Neutrophil (primary cell): ENCODE measurements at regions not wholly inside any gene's neighbourhood (a gene's known extent, or its start where the extent isn't known, plus 50 kb on each side); places are given as distances from the start of the nearest gene placed in this dataset.

ENCODE experiments used
- H3K27ac ChIP-seq: fragments of 200-600 bp; sonication (generic); 2 replicates; pipeline ENCODE4 v1.5.1; 2016; ENCODE audit warnings: mild to moderate bottlenecking, moderate library complexity
- H3K27me3 ChIP-seq: fragments of 200-600 bp; sonication (generic); 2 replicates; pipeline ENCODE4 v1.6.0; 2016; ENCODE audit warnings: mild to moderate bottlenecking
- H3K36me3 ChIP-seq: fragments of 200-600 bp; sonication (generic); 2 replicates; pipeline ENCODE4 v1.5.1; 2017
- H3K4me1 ChIP-seq, 2 experiments: fragments of 200-600 bp in 1 of 2; sonication (generic) in 1 of 2; 1 replicate in 1 of 2; 2 replicates in 1 of 2; pipeline versions ENCODE4 v1.5.1 to v1.6.1; 2013 to 2016; ENCODE audit warnings: low read depth in 1 of 2, low read length in 1 of 2, mild to moderate bottlenecking in 1 of 2, moderate library complexity in 1 of 2; ENCODE audit not compliant: control insufficient read depth in 1 of 2, insufficient read depth in 1 of 2
- H3K4me3 ChIP-seq, 2 experiments: fragments of 200-600 bp in 1 of 2; sonication (generic) in 1 of 2; 1 replicate in 1 of 2; 2 replicates in 1 of 2; pipeline ENCODE4 v1.5.1; 2013 to 2016; ENCODE audit warnings: low read depth in 1 of 2, low read length in 1 of 2, mild to moderate bottlenecking in 1 of 2, moderate library complexity in 1 of 2
- H3K9me3 ChIP-seq: fragments of 200-600 bp; sonication (generic); 2 replicates; pipeline ENCODE4 v1.5.1; 2016
- CTCF ChIP-seq: fragments of 200-600 bp; sonication (generic); IDR thresholded peaks from 2 replicates; pipeline ENCODE4 v1.5.1; 2016; ENCODE audit warnings: antibody characterized with exemption

- H3K36me3 ChIP-seq: no peaks in the 10 kb centered on the region
Observed at GRCh38 chr22:49406879-49407587, 420.6 kb downstream of the BRD1 start.

GRCh38 chr22:49406047-49406650 lies 421.5 kb downstream of the BRD1 start:
- Histone ChIP-seq H3K9me3 (no peaks in the 10 kb centered on the region), H3K4me3 (no peak overlapping the region), H3K27ac (no peak overlapping the region), H3K27me3 (peaks cover 10% of the 10 kb centered on the region), H3K36me3 (no peaks in the 10 kb centered on the region), H3K4me1 (no peaks in the 10 kb centered on the region)
- no peak for TF ChIP-seq CTCF

More at GRCh38 chr22:49406879-49407587, 420.6 kb downstream of the BRD1 start:
- no peak overlapping the region for H3K4me3 ChIP-seq
- H3K9me3 ChIP-seq: no peaks in the 10 kb centered on the region
- H3K4me1 ChIP-seq: no peaks in the 10 kb centered on the region
- TF ChIP-seq CTCF: no peak
- no peak overlapping the region for H3K27ac ChIP-seq
- peaks cover 10% of the 10 kb centered on the region for H3K27me3 ChIP-seq

GRCh38 chr22:49405590-49405989 lies 422.1 kb downstream of the BRD1 start:
- Histone ChIP-seq H3K27ac (no peak overlapping the region), H3K27me3 (peaks cover 10% of the 10 kb centered on the region), H3K4me1 (no peaks in the 10 kb centered on the region), H3K9me3 (no peaks in the 10 kb centered on the region), H3K36me3 (no peaks in the 10 kb centered on the region), H3K4me3 (no peak overlapping the region)
- TF ChIP-seq CTCF: no peak

- no peak overlapping the region for H3K4me3 ChIP-seq
- peaks cover 10% of the 10 kb centered on the region for H3K27me3 ChIP-seq
- H3K27ac ChIP-seq: no peak overlapping the region
- H3K4me1 ChIP-seq: no peaks in the 10 kb centered on the region
- TF ChIP-seq CTCF: no peak
- H3K9me3 ChIP-seq: no peaks in the 10 kb centered on the region
- H3K36me3 ChIP-seq: no peaks in the 10 kb centered on the region
Observed at GRCh38 chr22:49404576-49405241, 423.0 kb downstream of the BRD1 start.

- H3K9me3 ChIP-seq: no peaks in the 10 kb centered on the region
- H3K4me1 ChIP-seq: no peaks in the 10 kb centered on the region
- no peak overlapping the region for H3K27ac ChIP-seq
- TF ChIP-seq CTCF: no peak
- no peak overlapping the region for H3K4me3 ChIP-seq
- peaks cover 10% of the 10 kb centered on the region for H3K27me3 ChIP-seq
- H3K36me3 ChIP-seq: no peaks in the 10 kb centered on the region
Observed at GRCh38 chr22:49404020-49404419, 423.7 kb downstream of the BRD1 start.
